Activated naive CD8-positive, alpha-beta T cell treated with anti-CD3 and anti-CD28 coated beads for 36 hours (primary cell): ENCODE measurements at regions not wholly inside any gene's neighbourhood (a gene's known extent, or its start where the extent isn't known, plus 50 kb on each side); places are given as distances from the start of the nearest gene placed in this dataset.

Source experiments
- DNase-seq: peaks from one replicate; pipeline ENCODE4 v3.0.0; 2021
- H3K27ac Mint-ChIP-seq: one replicate; pipeline ENCODE4 v1.8.0; 2022; ENCODE audit warnings: mild to moderate bottlenecking, moderate library complexity, mixed read lengths
- H3K27me3 Mint-ChIP-seq: one replicate; pipeline ENCODE4 v1.8.0; 2022; ENCODE audit warnings: mild to moderate bottlenecking, mixed read lengths
- H3K36me3 Mint-ChIP-seq: one replicate; pipeline ENCODE4 v1.8.0; 2021; ENCODE audit warnings: mild to moderate bottlenecking, mixed read lengths
- H3K4me1 Mint-ChIP-seq: one replicate; pipeline ENCODE4 v1.8.0; 2021; ENCODE audit warnings: mixed read lengths
- H3K4me3 Mint-ChIP-seq: one replicate; pipeline ENCODE4 v1.8.0; 2022; ENCODE audit warnings: mild to moderate bottlenecking, moderate library complexity, mixed read lengths
- H3K9me3 Mint-ChIP-seq: one replicate; pipeline ENCODE4 v1.8.0; 2022; ENCODE audit warnings: mixed read lengths

GRCh38 chr1:195450794-195451193 is 1157.4 kb downstream of the KCNT2 start:
- Mint-ChIP-seq H3K36me3 (no peaks in the 10 kb centered on the region), H3K4me1 (no peaks in the 10 kb centered on the region), H3K4me3 (no peak overlapping the region), H3K27me3 (no peaks in the 10 kb centered on the region), H3K27ac (no peak overlapping the region), H3K9me3 (peaks cover 10% of the 10 kb centered on the region)
- DNase-seq: no peak

GRCh38 chr1:195439661-195440060 is 1168.6 kb downstream of the KCNT2 start:
- Mint-ChIP-seq H3K27me3 (no peaks in the 10 kb centered on the region), H3K36me3 (no peaks in the 10 kb centered on the region), H3K4me1 (no peaks in the 10 kb centered on the region), H3K4me3 (no peak overlapping the region), H3K9me3 (no peaks in the 10 kb centered on the region), H3K27ac (no peak overlapping the region)
- no peak for DNase-seq

- Mint-ChIP-seq H3K4me3 (no peak overlapping the region), H3K9me3 (no peaks in the 10 kb centered on the region), H3K36me3 (no peaks in the 10 kb centered on the region)
These were observed 1173.6 kb downstream of the KCNT2 start for GRCh38 chr1:195434566-195435203.

GRCh38 chr1:195430826-195431225 is 1177.4 kb downstream of the KCNT2 start:
- Mint-ChIP-seq H3K27ac (no peak overlapping the region), H3K9me3 (peaks cover 2% of the 10 kb centered on the region), H3K4me1 (no peaks in the 10 kb centered on the region), H3K27me3 (no peaks in the 10 kb centered on the region), H3K4me3 (no peak overlapping the region), H3K36me3 (no peaks in the 10 kb centered on the region)
- no peak for DNase-seq

More at GRCh38 chr1:195434566-195435203, 1173.6 kb downstream of the KCNT2 start:
- H3K27ac Mint-ChIP-seq: no peak overlapping the region
- no peaks in the 10 kb centered on the region for H3K4me1 Mint-ChIP-seq
- H3K27me3 Mint-ChIP-seq: no peaks in the 10 kb centered on the region
- no peak for DNase-seq

- no peak overlapping the region for H3K4me3 Mint-ChIP-seq
- no peaks in the 10 kb centered on the region for H3K36me3 Mint-ChIP-seq
- peaks cover 2% of the 10 kb centered on the region for H3K9me3 Mint-ChIP-seq
- no peaks in the 10 kb centered on the region for H3K4me1 Mint-ChIP-seq
- DNase-seq: no peak
- no peaks in the 10 kb centered on the region for H3K27me3 Mint-ChIP-seq
- H3K27ac Mint-ChIP-seq: no peak overlapping the region
These were observed 1179.3 kb downstream of the KCNT2 start for GRCh38 chr1:195428927-195429326.

- no peak overlapping the region for H3K27ac Mint-ChIP-seq
- H3K4me1 Mint-ChIP-seq: no peaks in the 10 kb centered on the region
- H3K27me3 Mint-ChIP-seq: no peaks in the 10 kb centered on the region
- DNase-seq: no peak
- no peaks in the 10 kb centered on the region for H3K36me3 Mint-ChIP-seq
- H3K4me3 Mint-ChIP-seq: no peak overlapping the region
- H3K9me3 Mint-ChIP-seq: no peaks in the 10 kb centered on the region
These were observed 1192.7 kb downstream of the KCNT2 start for GRCh38 chr1:195415584-195415983.

- Mint-ChIP-seq H3K4me1 (no peaks in the 10 kb centered on the region), H3K27ac (no peak overlapping the region), H3K4me3 (no peak overlapping the region), H3K9me3 (peaks cover 5% of the 10 kb centered on the region), H3K36me3 (no peaks in the 10 kb centered on the region), H3K27me3 (no peaks in the 10 kb centered on the region)
- no peak for DNase-seq
These were observed 1213.7 kb downstream of the KCNT2 start for GRCh38 chr1:195394567-195394966.

- H3K4me3 Mint-ChIP-seq: no peak overlapping the region
- H3K9me3 Mint-ChIP-seq: no peaks in the 10 kb centered on the region
- no peak overlapping the region for H3K27ac Mint-ChIP-seq
- no peaks in the 10 kb centered on the region for H3K27me3 Mint-ChIP-seq
- H3K4me1 Mint-ChIP-seq: no peaks in the 10 kb centered on the region
- no peaks in the 10 kb centered on the region for H3K36me3 Mint-ChIP-seq
- no peak for DNase-seq
These were observed 1232.0 kb downstream of the KCNT2 start for GRCh38 chr1:195376190-195376589.

GRCh38 chr1:195373856-195374255 is 1234.4 kb downstream of the KCNT2 start:
- Mint-ChIP-seq H3K4me1 (no peaks in the 10 kb centered on the region), H3K4me3 (no peak overlapping the region), H3K27ac (no peak overlapping the region), H3K9me3 (no peaks in the 10 kb centered on the region), H3K36me3 (no peaks in the 10 kb centered on the region), H3K27me3 (no peaks in the 10 kb centered on the region)
- no peak for DNase-seq

GRCh38 chr1:195345149-195345548 is 1263.1 kb downstream of the KCNT2 start:
- Mint-ChIP-seq H3K36me3 (no peaks in the 10 kb centered on the region), H3K4me1 (no peaks in the 10 kb centered on the region), H3K27me3 (no peaks in the 10 kb centered on the region), H3K4me3 (no peak overlapping the region), H3K9me3 (peaks cover 2% of the 10 kb centered on the region), H3K27ac (no peak overlapping the region)
- no peak for DNase-seq

- no peaks in the 10 kb centered on the region for H3K27me3 Mint-ChIP-seq
- DNase-seq: no peak
- H3K27ac Mint-ChIP-seq: no peak overlapping the region
- H3K36me3 Mint-ChIP-seq: no peaks in the 10 kb centered on the region
- no peaks in the 10 kb centered on the region for H3K9me3 Mint-ChIP-seq
- H3K4me1 Mint-ChIP-seq: no peaks in the 10 kb centered on the region
- no peak overlapping the region for H3K4me3 Mint-ChIP-seq
These were observed 1270.6 kb downstream of the KCNT2 start for GRCh38 chr1:195337646-195338045.

GRCh38 chr1:195336812-195337211 is 1271.4 kb downstream of the KCNT2 start:
- no peaks in the 10 kb centered on the region for H3K36me3 Mint-ChIP-seq
- DNase-seq: no peak
- H3K9me3 Mint-ChIP-seq: no peaks in the 10 kb centered on the region
- H3K4me3 Mint-ChIP-seq: no peak overlapping the region
- no peaks in the 10 kb centered on the region for H3K4me1 Mint-ChIP-seq
- H3K27me3 Mint-ChIP-seq: no peaks in the 10 kb centered on the region
- H3K27ac Mint-ChIP-seq: no peak overlapping the region

GRCh38 chr1:195335541-195335940 is 1272.7 kb downstream of the KCNT2 start:
- no peak overlapping the region for H3K27ac Mint-ChIP-seq
- H3K27me3 Mint-ChIP-seq: no peaks in the 10 kb centered on the region
- DNase-seq: no peak
- H3K4me3 Mint-ChIP-seq: no peak overlapping the region
- H3K9me3 Mint-ChIP-seq: no peaks in the 10 kb centered on the region
- H3K4me1 Mint-ChIP-seq: no peaks in the 10 kb centered on the region
- no peaks in the 10 kb centered on the region for H3K36me3 Mint-ChIP-seq

GRCh38 chr1:195332102-195332501 is 1276.1 kb downstream of the KCNT2 start:
- H3K9me3 Mint-ChIP-seq: no peaks in the 10 kb centered on the region
- no peak overlapping the region for H3K27ac Mint-ChIP-seq
- no peaks in the 10 kb centered on the region for H3K4me1 Mint-ChIP-seq
- DNase-seq: no peak
- H3K27me3 Mint-ChIP-seq: no peaks in the 10 kb centered on the region
- no peaks in the 10 kb centered on the region for H3K36me3 Mint-ChIP-seq
- no peak overlapping the region for H3K4me3 Mint-ChIP-seq

- H3K27me3 Mint-ChIP-seq: no peaks in the 10 kb centered on the region
- no peaks in the 10 kb centered on the region for H3K36me3 Mint-ChIP-seq
- no peak overlapping the region for H3K4me3 Mint-ChIP-seq
- no peaks in the 10 kb centered on the region for H3K4me1 Mint-ChIP-seq
- no peak overlapping the region for H3K27ac Mint-ChIP-seq
- H3K9me3 Mint-ChIP-seq: no peaks in the 10 kb centered on the region
- no peak for DNase-seq
These were observed 1279.6 kb downstream of the KCNT2 start for GRCh38 chr1:195328681-195329080.

- no peak for DNase-seq
- Mint-ChIP-seq H3K27ac (no peak overlapping the region), H3K9me3 (no peaks in the 10 kb centered on the region), H3K4me3 (no peak overlapping the region), H3K27me3 (no peaks in the 10 kb centered on the region), H3K36me3 (no peaks in the 10 kb centered on the region), H3K4me1 (no peaks in the 10 kb centered on the region)
These were observed 1280.1 kb downstream of the KCNT2 start for GRCh38 chr1:195328102-195328501.
